IMR-90 (cell line): ENCODE measurements at regions not wholly inside any gene's neighbourhood (a gene's known extent, or its start where the extent isn't known, plus 50 kb on each side); places are given as distances from the start of the nearest gene placed in this dataset.

Experiments
- ATAC-seq: fragments of 200-7000 bp; cut with Tn5 transposase; 2 replicates; pipeline ENCODE4 v1.9.1; 2020; ENCODE audit warnings: low read depth, mild to moderate bottlenecking, moderate library complexity
- BruUV-seq: library from RNA; stranded (reverse); fragments of 400-500 nt; replicated peaks from 2 replicates; lab custom pipeline; 2021; lab: Mats Ljungman, UMichigan
- CTCF ChIA-PET: fragments of 300-600 bp; formaldehyde crosslinking; extraction: SDS; loops from one replicate; lab custom pipeline; 2021; ENCODE audit warnings: antibody characterized with exemption; lab: Yijun Ruan, JAX
- POLR2A ChIA-PET: fragments of 300-600 bp; sonication (Branson Sonifier 250); formaldehyde crosslinking; loops from one replicate; lab custom pipeline; 2022; ENCODE audit warnings: antibody characterized with exemption; ENCODE audit not compliant: unreplicated experiment; lab: Charles Lee
- DNase-seq: peaks from one replicate; pipeline ENCODE4 v3.0.0; 2013
- H2AFZ ChIP-seq: replicated peaks from 2 replicates; pipeline ENCODE3; 2013; ENCODE audit warnings: low read length, mild to moderate bottlenecking; ENCODE audit not compliant: poor library complexity
- H2AK5ac ChIP-seq: 2 replicates; pipeline ENCODE4 v1.6.1; 2013; ENCODE audit warnings: low read depth, low read length, inconsistent platforms
- H2AK9ac ChIP-seq: replicated peaks from 2 replicates; pipeline ENCODE3; 2013; ENCODE audit warnings: mild to moderate bottlenecking, low read depth, low read length, moderate library complexity; ENCODE audit not compliant: poor library complexity
- H2BK120ac ChIP-seq: 2 replicates; pipeline ENCODE4 v1.6.1; 2013; ENCODE audit warnings: low read depth, low read length, inconsistent platforms
- H2BK15ac ChIP-seq: 3 replicates; pipeline ENCODE4 v1.6.1; 2013; ENCODE audit warnings: low read depth, low read length, inconsistent platforms
- H2BK20ac ChIP-seq: 2 replicates; pipeline ENCODE4 v1.6.1; 2013; ENCODE audit warnings: low read depth, mild to moderate bottlenecking, inconsistent platforms, low read length, moderate library complexity
- H2BK5ac ChIP-seq: 2 replicates; pipeline ENCODE4 v1.6.1; 2013; ENCODE audit warnings: mild to moderate bottlenecking, low read depth, low read length, inconsistent platforms; ENCODE audit not compliant: poor library complexity, severe bottlenecking
- H3K14ac ChIP-seq: replicated peaks from 2 replicates; pipeline ENCODE4 v1.6.1; 2013; ENCODE audit warnings: low read depth, low read length, inconsistent platforms
- H3K18ac ChIP-seq: 2 replicates; pipeline ENCODE4 v1.6.1; 2013; ENCODE audit warnings: low read depth, low read length, control low read depth
- H3K23ac ChIP-seq: 2 replicates; pipeline ENCODE4 v1.6.1; 2013; ENCODE audit warnings: low read depth, low read length, inconsistent platforms
- H3K27ac ChIP-seq: 2 replicates; pipeline ENCODE4 v1.5.1; 2013; ENCODE audit warnings: mild to moderate bottlenecking, control low read depth, low read length; ENCODE audit not compliant: insufficient read depth
- H3K27me3 ChIP-seq: 2 replicates; pipeline ENCODE4 v1.6.1; 2013; ENCODE audit warnings: low read length; ENCODE audit not compliant: control insufficient read depth, insufficient read depth
- H3K36me3 ChIP-seq: 2 replicates; pipeline ENCODE4 v1.6.1; 2013; ENCODE audit warnings: low read length, mixed read lengths; ENCODE audit not compliant: control insufficient read depth, insufficient read depth
- H3K4ac ChIP-seq: 2 replicates; pipeline ENCODE4 v1.6.1; 2013; ENCODE audit warnings: low read depth, low read length, inconsistent platforms
- H3K4me1 ChIP-seq: 2 replicates; pipeline ENCODE4 v1.6.1; 2013; ENCODE audit warnings: low read length, mixed read lengths; ENCODE audit not compliant: control insufficient read depth, insufficient read depth
- H3K4me2 ChIP-seq: 2 replicates; pipeline ENCODE4 v1.6.1; 2013; ENCODE audit warnings: low read depth, mild to moderate bottlenecking, control low read depth, low read length, moderate library complexity
- H3K4me3 ChIP-seq: 2 replicates; pipeline ENCODE4 v1.5.1; 2013; ENCODE audit warnings: low read depth, mild to moderate bottlenecking, control low read depth, low read length, moderate library complexity; ENCODE audit not compliant: insufficient read depth
- H3K56ac ChIP-seq: 2 replicates; pipeline ENCODE4 v1.6.1; 2013; ENCODE audit warnings: low read length, inconsistent platforms; ENCODE audit not compliant: insufficient read depth; ENCODE audit errors: extremely low read depth
- H3K79me1 ChIP-seq, 2 experiments: 2 replicates each; pipeline ENCODE4 v1.6.1; 2013; ENCODE audit warnings: low read length in 2 of 2, inconsistent platforms in 1 of 2, low read depth in 1 of 2
- H3K9ac ChIP-seq: 2 replicates; pipeline ENCODE4 v1.6.1; 2013; ENCODE audit warnings: low read depth, low read length, control low read depth
- H3K9me1 ChIP-seq: 2 replicates; pipeline ENCODE4 v1.6.1; 2013; ENCODE audit warnings: low read length, inconsistent platforms; ENCODE audit not compliant: insufficient read depth
- H3K9me3 ChIP-seq: 2 replicates; pipeline ENCODE4 v1.6.1; 2013; ENCODE audit warnings: low read length; ENCODE audit not compliant: control insufficient read depth, insufficient read depth
- H4K20me1 ChIP-seq: 2 replicates; pipeline ENCODE4 v1.6.1; 2013; ENCODE audit warnings: low read length, inconsistent platforms; ENCODE audit not compliant: insufficient read depth
- H4K5ac ChIP-seq: 2 replicates; pipeline ENCODE4 v1.6.1; 2013; ENCODE audit warnings: mild to moderate bottlenecking, low read depth, low read length, control low read depth
- H4K8ac ChIP-seq, 2 experiments: 2 replicates each; pipeline ENCODE4 v1.6.1; 2013; ENCODE audit warnings: low read depth in 2 of 2, low read length in 2 of 2, control low read depth in 1 of 2, inconsistent platforms in 1 of 2
- H4K91ac ChIP-seq: 2 replicates; pipeline ENCODE4 v1.6.1; 2013; ENCODE audit warnings: low read depth, low read length, inconsistent platforms; ENCODE audit not compliant: insufficient read depth
- BHLHE40 ChIP-seq: fragments of 150-350 bp; IDR thresholded peaks from 2 replicates; pipeline ENCODE4 v1.6.1; 2016; ENCODE audit warnings: mild to moderate bottlenecking, low read depth, low read length
- CEBPB ChIP-seq: IDR thresholded peaks from 2 replicates; pipeline ENCODE4 v1.6.1; 2012; ENCODE audit warnings: low read depth, low read length, improper control_type of control experiment
- CHD1 ChIP-seq: IDR thresholded peaks from 2 replicates; pipeline ENCODE4 v1.6.1; 2012; ENCODE audit warnings: low read depth, low read length, improper control_type of control experiment
- CTCF ChIP-seq: conservative IDR thresholded peaks from 2 replicates; pipeline ENCODE4 v1.5.1; 2012; ENCODE audit warnings: mild to moderate bottlenecking, low read depth, low read length, improper control_type of control experiment
- ELK1 ChIP-seq: fragments of 150-350 bp; IDR thresholded peaks from 2 replicates; pipeline ENCODE4 v1.6.1; 2016; ENCODE audit warnings: low read depth, mild to moderate bottlenecking, low read length, moderate library complexity, borderline replicate concordance
- FOS ChIP-seq: fragments of 150-350 bp; IDR thresholded peaks from 2 replicates; pipeline ENCODE4 v1.6.1; 2016; ENCODE audit warnings: low read depth, low read length
- MAFK ChIP-seq: IDR thresholded peaks from 2 replicates; pipeline ENCODE4 v1.6.1; 2012; ENCODE audit warnings: low read depth, low read length, improper control_type of control experiment
- MAZ ChIP-seq: IDR thresholded peaks from 2 replicates; pipeline ENCODE4 v1.6.1; 2012; ENCODE audit warnings: low read depth, mild to moderate bottlenecking, low read length, improper control_type of control experiment, moderate library complexity, borderline replicate concordance
- MXI1 ChIP-seq: IDR thresholded peaks from 2 replicates; pipeline ENCODE4 v1.6.1; 2012; ENCODE audit warnings: low read depth, mild to moderate bottlenecking, low read length, moderate library complexity, borderline replicate concordance
- NFE2L2 ChIP-seq: fragments of 150-350 bp; IDR thresholded peaks from 2 replicates; pipeline ENCODE4 v1.6.1; 2016; ENCODE audit warnings: low read depth, mild to moderate bottlenecking, low read length
- POLR2A ChIP-seq: IDR thresholded peaks from 2 replicates; pipeline ENCODE4 v1.6.1; 2012; ENCODE audit warnings: mild to moderate bottlenecking, low read depth, low read length
- RAD21 ChIP-seq: IDR thresholded peaks from 2 replicates; pipeline ENCODE4 v1.6.1; 2012; ENCODE audit warnings: low read length, improper control_type of control experiment
- RCOR1 ChIP-seq: IDR thresholded peaks from 2 replicates; pipeline ENCODE4 v1.6.1; 2012; ENCODE audit warnings: mild to moderate bottlenecking, low read length, improper control_type of control experiment; ENCODE audit not compliant: insufficient replicate concordance
- RFX5 ChIP-seq: IDR thresholded peaks from 2 replicates; pipeline ENCODE4 v1.8.0; 2012; ENCODE audit warnings: low read depth, mild to moderate bottlenecking, low read length, moderate library complexity
- SMC3 ChIP-seq: fragments of 150-350 bp; IDR thresholded peaks from 2 replicates; pipeline ENCODE4 v1.6.1; 2016; ENCODE audit warnings: low read depth, mild to moderate bottlenecking, antibody characterized with exemption, low read length, moderate library complexity
- WGBS, 2 experiments: methylation state at CpG; one replicate each; pipeline versions ENCODE4 v1.1.5 to v1.1.7; 2013; ENCODE audit warnings: missing lambda C conversion rate in 2 of 2; ENCODE audit not compliant: insufficient read length in 1 of 2; ENCODE audit errors: extremely low coverage in 2 of 2; 5-methylcytosine and 5-hydroxymethylcytosine counted together
- dilution Hi-C: fragments of 300-500 bp; cut with HindIII; formaldehyde crosslinking; loops from one replicate; pipeline ENCODE4 v1.14.3; 2018; ENCODE audit warnings: low sequenced_read_pairs; ENCODE audit not compliant: unreplicated experiment
- in situ Hi-C: fragments of 300-500 bp; cut with MboI; formaldehyde crosslinking; loops from 3 replicates; pipeline ENCODE4 v1.14.3; 2019; ENCODE audit warnings: low sequenced_read_pairs, inconsistent platforms, mixed read lengths
- intact Hi-C: fragments of 100-400 bp; cut with micrococcal nuclease; formaldehyde crosslinking; loops from 2 replicates; pipeline ENCODE4 v1.10.0; 2022
- TF ChIP-seq, protein P1 (sequence below): fragments of 150-350 bp; IDR thresholded peaks from 2 replicates; pipeline ENCODE4 v1.6.1; 2017; ENCODE audit warnings: mild to moderate bottlenecking, antibody characterized with exemption, low read length, low read depth

DNA sequence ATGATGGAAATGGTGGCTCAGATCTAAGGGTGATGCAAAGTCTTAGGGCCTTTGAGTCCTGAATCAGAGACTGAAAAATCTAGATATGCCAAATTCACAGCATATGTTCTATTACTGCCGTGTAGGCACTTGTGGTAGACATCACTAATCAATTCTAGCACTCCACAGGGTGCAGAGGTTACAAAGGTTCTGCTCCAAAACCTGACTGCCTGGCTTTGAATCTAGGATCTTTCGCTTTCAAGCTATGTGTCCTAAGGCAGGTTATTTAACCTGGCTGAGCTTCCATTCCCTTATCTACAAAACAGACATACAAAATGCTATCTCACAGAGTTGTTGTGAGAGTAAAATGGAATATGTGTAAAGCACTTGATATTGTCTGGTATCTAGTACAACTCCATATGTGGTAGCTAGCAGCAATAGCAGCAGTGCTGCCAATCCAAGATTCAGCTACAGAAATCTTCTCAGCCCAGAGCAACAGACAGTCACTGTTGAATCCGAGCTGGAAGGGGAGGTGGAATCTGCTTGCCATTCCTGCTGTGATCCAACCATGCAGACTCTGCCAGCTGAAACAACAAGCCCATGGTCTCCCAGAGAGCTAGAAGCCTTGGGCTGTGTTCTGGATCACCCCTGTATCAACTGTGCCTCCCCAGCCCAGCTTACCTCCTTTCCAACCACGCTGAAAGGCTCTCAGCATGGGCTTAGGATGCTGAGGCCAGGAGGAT lies 206.9 kb downstream of the TFAP2C start:
- Histone ChIP-seq H3K4ac (no peak overlapping the region), H3K27ac (no peak overlapping the region), H2BK15ac (no peak overlapping the region), H2AK5ac (no peak overlapping the region), H3K4me2 (no peak overlapping the region), H3K9me3 (no peaks in the 10 kb centered on the region), H3K4me1 (no peaks in the 10 kb centered on the region), H2AFZ (no peak overlapping the region), H4K91ac (no peak overlapping the region), H3K27me3 (peaks cover 5% of the 10 kb centered on the region), H2BK5ac (no peak overlapping the region), H2AK9ac (no peak overlapping the region), H4K5ac (no peak overlapping the region), H2BK20ac (no peak overlapping the region), H3K9ac (no peak overlapping the region), H3K4me3 (no peak overlapping the region), H4K8ac (no peak overlapping the region), H3K14ac (no peak overlapping the region), H4K20me1 (no peaks in the 10 kb centered on the region), H3K79me1 (no peaks in the 10 kb centered on the region), H3K18ac (no peak overlapping the region), H2BK120ac (no peak overlapping the region), H3K23ac (no peak overlapping the region), H3K56ac (no peak overlapping the region), H3K9me1 (no peaks in the 10 kb centered on the region), H3K36me3 (no peaks in the 10 kb centered on the region)
- in situ Hi-C loops = no loop called here
- BruUV-seq = no TSS peak
- ChIA-PET CTCF (interaction anchor here (0.6 kb wide), 1 partner anchor 36 kb away, joined by 3 read pairs; no protein-coding TSS in a partner anchor), POLR2A (no interaction called here)
- TF ChIP-seq MXI1 = no peak
- TF ChIP-seq MAFK = no peak
- TF ChIP-seq BHLHE40 = no peak
- no peak for TF ChIP-seq RAD21
- no peak for TF ChIP-seq MAZ
- no peak for TF ChIP-seq POLR2A
- no peak for TF ChIP-seq RCOR1
- no peak for TF ChIP-seq CTCF
- no peak for TF ChIP-seq FOS
- TF ChIP-seq CHD1 = no peak
- TF ChIP-seq ELK1 = no peak
- no peak for TF ChIP-seq SMC3
- TF ChIP-seq, protein P1, sequence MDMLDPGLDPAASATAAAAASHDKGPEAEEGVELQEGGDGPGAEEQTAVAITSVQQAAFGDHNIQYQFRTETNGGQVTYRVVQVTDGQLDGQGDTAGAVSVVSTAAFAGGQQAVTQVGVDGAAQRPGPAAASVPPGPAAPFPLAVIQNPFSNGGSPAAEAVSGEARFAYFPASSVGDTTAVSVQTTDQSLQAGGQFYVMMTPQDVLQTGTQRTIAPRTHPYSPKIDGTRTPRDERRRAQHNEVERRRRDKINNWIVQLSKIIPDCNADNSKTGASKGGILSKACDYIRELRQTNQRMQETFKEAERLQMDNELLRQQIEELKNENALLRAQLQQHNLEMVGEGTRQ = no peak
- TF ChIP-seq NFE2L2 = no peak
- TF ChIP-seq CEBPB = no peak
- TF ChIP-seq RFX5 = no peak
- intact Hi-C loops = no loop called here
- dilution Hi-C loops = no loop called here
- ATAC-seq = no peak
- WGBS, 2 experiments = no CpG with 5 or more reads among the region's 4 CpGs
- no peak for DNase-seq
